GM23248 (cell line): ENCODE measurements at regions not wholly inside any gene's neighbourhood (a gene's known extent, or its start where the extent isn't known, plus 50 kb on each side); places are given as distances from the start of the nearest gene placed in this dataset.
"Not testable (repeated sequence)": the region's sequence is repeated elsewhere in the genome, so short reads cannot be mapped to it uniquely, and the experiment has no call there.

Experiments used
- EZH2 ChIP-seq: fragments of 200-600 bp; sonication (generic); IDR thresholded peaks from 2 replicates; pipeline ENCODE4 v1.6.1; 2018; ENCODE audit warnings: antibody characterized with exemption, mild to moderate bottlenecking; ENCODE audit not compliant: insufficient read depth, poor library complexity, severe bottlenecking
- EZH2phosphoT487 ChIP-seq: fragments of 200-600 bp; sonication (generic); IDR thresholded peaks from 2 replicates; pipeline ENCODE4 v1.6.1; 2018; ENCODE audit warnings: antibody characterized with exemption, moderate library complexity, mild to moderate bottlenecking, low read depth; ENCODE audit not compliant: insufficient read depth

- not testable (repeated sequence) for TF ChIP-seq EZH2phosphoT487, EZH2
These were observed 234.0 kb downstream of the TFAP2B start for GRCh38 chr6:51052716-51053115.
